ENCODE measurements at regions not wholly inside any gene's neighbourhood (a gene's known extent, or its start where the extent isn't known, plus 50 kb on each side); places are given as distances from the start of the nearest gene placed in this dataset.

DNA sequence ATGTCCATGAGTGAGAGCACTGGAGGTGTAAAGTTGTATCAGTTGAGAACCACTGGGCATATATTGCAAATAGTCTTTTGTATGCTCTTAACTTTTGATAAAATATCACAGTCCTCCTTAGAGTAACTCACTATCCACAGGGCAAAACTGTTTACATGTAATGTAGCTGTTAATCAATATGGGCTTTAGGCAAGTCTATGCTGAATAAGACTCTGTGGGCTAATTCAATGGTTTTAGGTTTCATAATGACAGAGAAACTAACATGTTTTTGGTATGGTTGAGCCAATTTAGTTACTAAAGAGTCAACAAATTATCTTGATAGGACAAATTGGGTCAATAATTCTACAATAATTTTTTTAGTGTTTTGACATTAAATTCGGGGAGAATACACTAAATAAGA is 1134.9 kb upstream of the FAM98A start:
- no peaks in the 10 kb centered on the region for H4K20me1 ChIP-seq (ENCODE audit: insufficient read depth)
- H3K27ac ChIP-seq (ENCODE audit: low read length) = no peak overlapping the region
- no peak for TF ChIP-seq EZH2 (IDR thresholded peaks at IDR 0.05; ENCODE audit: borderline replicate concordance, insufficient read depth, low read length, poor library complexity, severe bottlenecking)
- TF ChIP-seq EP300 (conservative IDR thresholded peaks at IDR 0.05; ENCODE audit: poor library complexity, severe bottlenecking) = no peak
- TF ChIP-seq, protein P1, sequence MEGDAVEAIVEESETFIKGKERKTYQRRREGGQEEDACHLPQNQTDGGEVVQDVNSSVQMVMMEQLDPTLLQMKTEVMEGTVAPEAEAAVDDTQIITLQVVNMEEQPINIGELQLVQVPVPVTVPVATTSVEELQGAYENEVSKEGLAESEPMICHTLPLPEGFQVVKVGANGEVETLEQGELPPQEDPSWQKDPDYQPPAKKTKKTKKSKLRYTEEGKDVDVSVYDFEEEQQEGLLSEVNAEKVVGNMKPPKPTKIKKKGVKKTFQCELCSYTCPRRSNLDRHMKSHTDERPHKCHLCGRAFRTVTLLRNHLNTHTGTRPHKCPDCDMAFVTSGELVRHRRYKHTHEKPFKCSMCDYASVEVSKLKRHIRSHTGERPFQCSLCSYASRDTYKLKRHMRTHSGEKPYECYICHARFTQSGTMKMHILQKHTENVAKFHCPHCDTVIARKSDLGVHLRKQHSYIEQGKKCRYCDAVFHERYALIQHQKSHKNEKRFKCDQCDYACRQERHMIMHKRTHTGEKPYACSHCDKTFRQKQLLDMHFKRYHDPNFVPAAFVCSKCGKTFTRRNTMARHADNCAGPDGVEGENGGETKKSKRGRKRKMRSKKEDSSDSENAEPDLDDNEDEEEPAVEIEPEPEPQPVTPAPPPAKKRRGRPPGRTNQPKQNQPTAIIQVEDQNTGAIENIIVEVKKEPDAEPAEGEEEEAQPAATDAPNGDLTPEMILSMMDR (IDR thresholded peaks at IDR 0.05; ENCODE audit: poor library complexity, severe bottlenecking) = no peak
- no peak for TF ChIP-seq MXI1 (conservative IDR thresholded peaks at IDR 0.05; ENCODE audit: poor library complexity, severe bottlenecking)
- no peak for TF ChIP-seq TAF1 (IDR thresholded peaks at IDR 0.05; ENCODE audit: low read depth)
- TF ChIP-seq, protein P2, sequence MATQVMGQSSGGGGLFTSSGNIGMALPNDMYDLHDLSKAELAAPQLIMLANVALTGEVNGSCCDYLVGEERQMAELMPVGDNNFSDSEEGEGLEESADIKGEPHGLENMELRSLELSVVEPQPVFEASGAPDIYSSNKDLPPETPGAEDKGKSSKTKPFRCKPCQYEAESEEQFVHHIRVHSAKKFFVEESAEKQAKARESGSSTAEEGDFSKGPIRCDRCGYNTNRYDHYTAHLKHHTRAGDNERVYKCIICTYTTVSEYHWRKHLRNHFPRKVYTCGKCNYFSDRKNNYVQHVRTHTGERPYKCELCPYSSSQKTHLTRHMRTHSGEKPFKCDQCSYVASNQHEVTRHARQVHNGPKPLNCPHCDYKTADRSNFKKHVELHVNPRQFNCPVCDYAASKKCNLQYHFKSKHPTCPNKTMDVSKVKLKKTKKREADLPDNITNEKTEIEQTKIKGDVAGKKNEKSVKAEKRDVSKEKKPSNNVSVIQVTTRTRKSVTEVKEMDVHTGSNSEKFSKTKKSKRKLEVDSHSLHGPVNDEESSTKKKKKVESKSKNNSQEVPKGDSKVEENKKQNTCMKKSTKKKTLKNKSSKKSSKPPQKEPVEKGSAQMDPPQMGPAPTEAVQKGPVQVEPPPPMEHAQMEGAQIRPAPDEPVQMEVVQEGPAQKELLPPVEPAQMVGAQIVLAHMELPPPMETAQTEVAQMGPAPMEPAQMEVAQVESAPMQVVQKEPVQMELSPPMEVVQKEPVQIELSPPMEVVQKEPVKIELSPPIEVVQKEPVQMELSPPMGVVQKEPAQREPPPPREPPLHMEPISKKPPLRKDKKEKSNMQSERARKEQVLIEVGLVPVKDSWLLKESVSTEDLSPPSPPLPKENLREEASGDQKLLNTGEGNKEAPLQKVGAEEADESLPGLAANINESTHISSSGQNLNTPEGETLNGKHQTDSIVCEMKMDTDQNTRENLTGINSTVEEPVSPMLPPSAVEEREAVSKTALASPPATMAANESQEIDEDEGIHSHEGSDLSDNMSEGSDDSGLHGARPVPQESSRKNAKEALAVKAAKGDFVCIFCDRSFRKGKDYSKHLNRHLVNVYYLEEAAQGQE (IDR thresholded peaks at IDR 0.05; ENCODE audit: borderline replicate concordance) = no peak
- no peak for TF ChIP-seq SMC3 (conservative IDR thresholded peaks at IDR 0.05; ENCODE audit: poor library complexity)
- no peak for TF ChIP-seq RAD21 (conservative IDR thresholded peaks at IDR 0.05)
- no peak for TF ChIP-seq POLR2AphosphoS5 (IDR thresholded peaks at IDR 0.05)
- no peaks in the 10 kb centered on the region for H3K79me2 ChIP-seq (replicated peaks; ENCODE audit: insufficient read depth, low read length)
- H3K4me2 ChIP-seq (ENCODE audit: low read length) = no peak overlapping the region
- H3K9me3 ChIP-seq (ENCODE audit: low read length) = no peaks in the 10 kb centered on the region
- no peaks in the 10 kb centered on the region for H3F3A ChIP-seq (ENCODE audit: insufficient read depth, low read length, poor library complexity, severe bottlenecking)
- H3K9ac ChIP-seq (ENCODE audit: low read length) = no peak overlapping the region
- H3K9me2 ChIP-seq (ENCODE audit: insufficient read depth, low read length) = no peaks in the 10 kb centered on the region
- H2AFZ ChIP-seq (ENCODE audit: low read depth, low read length) = no peak overlapping the region
- H3K27me3 ChIP-seq (ENCODE audit: insufficient read depth, low read depth, low read length) = no peaks in the 10 kb centered on the region
- H3K36me3 ChIP-seq (ENCODE audit: insufficient read depth, low read length) = no peaks in the 10 kb centered on the region
- no peak overlapping the region for H3K4me3 ChIP-seq (ENCODE audit: low read length)

DNA sequence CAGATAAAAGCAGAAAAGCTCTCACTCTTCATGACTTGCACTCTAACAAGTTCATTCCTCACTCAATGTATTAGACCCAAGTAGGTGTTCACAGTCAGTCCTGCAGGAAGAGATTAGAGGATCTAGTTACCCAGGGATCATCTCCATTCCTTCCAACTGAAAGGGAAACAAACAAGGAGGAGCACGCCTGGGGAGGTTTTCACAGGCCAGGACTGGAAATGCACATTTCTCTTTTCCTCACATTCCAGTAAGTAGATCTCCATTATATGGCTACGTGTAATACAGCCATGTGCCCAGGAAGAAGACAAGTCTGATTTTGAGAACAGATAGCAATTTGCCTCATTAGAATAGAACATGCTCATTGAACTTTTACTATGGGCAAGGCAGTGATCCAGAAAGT is 1132.2 kb upstream of the FAM98A start:
- Histone ChIP-seq H3K79me2 (replicated peaks; ENCODE audit: insufficient read depth, low read length) (no peaks in the 10 kb centered on the region), H3K4me2 (ENCODE audit: low read length) (no peak overlapping the region), H3K9me2 (ENCODE audit: insufficient read depth, low read length) (no peaks in the 10 kb centered on the region), H3F3A (ENCODE audit: insufficient read depth, low read length, poor library complexity, severe bottlenecking) (no peaks in the 10 kb centered on the region), H2AFZ (ENCODE audit: low read depth, low read length) (no peak overlapping the region), H3K27ac (ENCODE audit: low read length) (no peak overlapping the region), H3K9ac (ENCODE audit: low read length) (no peak overlapping the region), H4K20me1 (ENCODE audit: insufficient read depth) (no peaks in the 10 kb centered on the region), H3K27me3 (ENCODE audit: insufficient read depth, low read depth, low read length) (no peaks in the 10 kb centered on the region), H3K4me3 (ENCODE audit: low read length) (no peak overlapping the region), H3K9me3 (ENCODE audit: low read length) (no peaks in the 10 kb centered on the region), H3K36me3 (ENCODE audit: insufficient read depth, low read length) (no peaks in the 10 kb centered on the region)
- TF ChIP-seq EZH2 (IDR thresholded peaks at IDR 0.05; ENCODE audit: borderline replicate concordance, insufficient read depth, low read length, poor library complexity, severe bottlenecking) (no peak), POLR2AphosphoS5 (IDR thresholded peaks at IDR 0.05) (no peak), MXI1 (conservative IDR thresholded peaks at IDR 0.05; ENCODE audit: poor library complexity, severe bottlenecking) (no peak), TAF1 (IDR thresholded peaks at IDR 0.05; ENCODE audit: low read depth) (no peak), RAD21 (conservative IDR thresholded peaks at IDR 0.05) (no peak), EP300 (conservative IDR thresholded peaks at IDR 0.05; ENCODE audit: poor library complexity, severe bottlenecking) (no peak), SMC3 (conservative IDR thresholded peaks at IDR 0.05; ENCODE audit: poor library complexity) (no peak)
- TF ChIP-seq, protein P2 (IDR thresholded peaks at IDR 0.05; ENCODE audit: borderline replicate concordance) = no peak
- TF ChIP-seq, protein P1 (IDR thresholded peaks at IDR 0.05; ENCODE audit: poor library complexity, severe bottlenecking) = no peak
